HEK293T (cell line): ENCODE measurements at regions not wholly inside any gene's neighbourhood (a gene's known extent, or its start where the extent isn't known, plus 50 kb on each side); places are given as distances from the start of the nearest gene placed in this dataset.

ENCODE experiments used
- BHLHE40 ChIP-seq: fragments of 450-650 bp; IDR thresholded peaks from 2 replicates; pipeline ENCODE4 v1.6.1; 2016; ENCODE audit warnings: mild to moderate bottlenecking, moderate library complexity, borderline replicate concordance
- PKNOX1 ChIP-seq: fragments of 450-650 bp; IDR thresholded peaks from 2 replicates; pipeline ENCODE4 v1.6.1; 2016

- no peak for TF ChIP-seq PKNOX1
- TF ChIP-seq BHLHE40 = no peak
Observed at GRCh38 chr4:55021214-55021613, 104.2 kb downstream of the KDR start.
